GM12801 (cell line): ENCODE measurements at regions not wholly inside any gene's neighbourhood (a gene's known extent, or its start where the extent isn't known, plus 50 kb on each side); places are given as distances from the start of the nearest gene placed in this dataset.

Source experiments
- TF ChIP-seq, protein P1 (sequence below): IDR thresholded peaks from one replicate; pipeline ENCODE4 v1.5.1; 2011; ENCODE audit warnings: control low read depth; ENCODE audit not compliant: insufficient read length; ENCODE audit errors: extremely low read depth

DNA sequence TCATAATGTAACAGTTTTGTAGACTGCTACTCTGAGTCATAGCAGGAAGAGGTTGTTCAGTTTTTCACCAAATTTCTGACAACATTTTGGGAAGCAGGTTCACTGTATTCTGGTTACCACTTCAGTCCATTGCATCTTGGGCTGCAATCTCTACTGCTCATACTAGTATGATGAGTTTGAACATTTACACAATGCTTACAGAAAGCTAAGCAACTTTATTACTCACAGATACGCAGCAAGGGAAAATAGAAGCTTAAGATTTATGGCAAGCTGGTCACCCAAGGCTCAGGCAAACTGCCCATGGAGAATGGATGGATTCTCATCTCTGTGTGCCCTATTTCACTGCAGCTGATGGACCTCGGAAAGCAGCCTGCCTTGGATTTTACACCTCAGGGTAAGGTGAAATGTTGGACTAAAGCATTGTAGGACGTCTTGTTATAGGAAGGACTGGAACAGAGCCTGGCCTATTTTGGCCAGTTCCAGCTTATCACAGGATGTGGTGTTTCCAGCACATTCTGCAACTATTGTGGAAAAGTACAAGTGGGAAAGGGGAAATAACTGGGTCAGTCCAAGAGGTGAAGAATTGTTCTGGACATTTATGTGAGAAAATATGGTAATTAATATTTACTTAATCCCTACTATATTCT is 887.1 kb upstream of the AGA start:
- TF ChIP-seq, protein P1, sequence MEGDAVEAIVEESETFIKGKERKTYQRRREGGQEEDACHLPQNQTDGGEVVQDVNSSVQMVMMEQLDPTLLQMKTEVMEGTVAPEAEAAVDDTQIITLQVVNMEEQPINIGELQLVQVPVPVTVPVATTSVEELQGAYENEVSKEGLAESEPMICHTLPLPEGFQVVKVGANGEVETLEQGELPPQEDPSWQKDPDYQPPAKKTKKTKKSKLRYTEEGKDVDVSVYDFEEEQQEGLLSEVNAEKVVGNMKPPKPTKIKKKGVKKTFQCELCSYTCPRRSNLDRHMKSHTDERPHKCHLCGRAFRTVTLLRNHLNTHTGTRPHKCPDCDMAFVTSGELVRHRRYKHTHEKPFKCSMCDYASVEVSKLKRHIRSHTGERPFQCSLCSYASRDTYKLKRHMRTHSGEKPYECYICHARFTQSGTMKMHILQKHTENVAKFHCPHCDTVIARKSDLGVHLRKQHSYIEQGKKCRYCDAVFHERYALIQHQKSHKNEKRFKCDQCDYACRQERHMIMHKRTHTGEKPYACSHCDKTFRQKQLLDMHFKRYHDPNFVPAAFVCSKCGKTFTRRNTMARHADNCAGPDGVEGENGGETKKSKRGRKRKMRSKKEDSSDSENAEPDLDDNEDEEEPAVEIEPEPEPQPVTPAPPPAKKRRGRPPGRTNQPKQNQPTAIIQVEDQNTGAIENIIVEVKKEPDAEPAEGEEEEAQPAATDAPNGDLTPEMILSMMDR: no peak

GRCh38 chr4:178333355-178333754 is 891.1 kb upstream of the AGA start:
- TF ChIP-seq, protein P1: no peak

GRCh38 chr4:178339769-178340168 is 897.5 kb upstream of the AGA start:
- TF ChIP-seq, protein P1: no peak

GRCh38 chr4:178340468-178340867 is 898.2 kb upstream of the AGA start:
- TF ChIP-seq, protein P1: no peak

- TF ChIP-seq, protein P1: no peak
Measured at GRCh38 chr4:178344096-178344495, 901.9 kb upstream of the AGA start.

DNA sequence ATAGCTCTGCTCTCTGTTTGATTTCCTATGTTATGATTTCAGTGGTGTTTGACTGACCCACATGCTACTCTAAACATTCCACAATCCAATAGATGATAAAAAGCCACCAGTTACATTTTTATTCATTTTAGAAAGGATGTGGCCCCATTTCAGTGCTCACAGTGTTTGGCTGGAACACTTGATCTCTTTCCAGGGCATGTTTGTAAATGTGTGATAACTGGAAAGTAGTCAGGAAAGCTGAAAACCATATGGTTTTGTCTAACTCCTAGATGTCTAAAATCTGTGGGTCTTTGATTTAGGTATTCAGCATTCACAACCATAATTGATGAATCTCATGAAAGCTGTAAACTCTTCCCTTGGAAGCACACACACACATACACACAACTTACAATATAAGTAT is 904.9 kb upstream of the AGA start:
- TF ChIP-seq, protein P1: no peak

DNA sequence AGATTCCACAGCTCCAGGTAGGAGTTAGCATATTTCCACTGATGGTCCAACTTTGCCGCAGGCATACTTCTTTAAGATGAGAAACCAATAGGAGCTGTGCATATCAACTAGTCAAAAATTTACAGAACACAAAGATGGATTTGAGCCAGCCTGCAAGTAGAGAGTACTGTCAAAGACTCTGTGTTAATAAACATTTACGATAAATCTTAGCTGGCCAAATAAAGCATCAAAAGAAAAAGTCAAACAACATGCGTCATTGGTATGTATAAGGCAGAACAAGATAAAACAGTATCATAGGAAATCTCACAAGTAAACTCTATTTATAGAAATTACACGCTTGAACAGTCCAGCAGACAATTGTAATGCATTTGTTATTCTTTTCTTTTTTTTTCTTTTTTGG is 907.4 kb upstream of the AGA start:
- TF ChIP-seq, protein P1: no peak
